DND-41 (cell line): ENCODE measurements at regions not wholly inside any gene's neighbourhood (a gene's known extent, or its start where the extent isn't known, plus 50 kb on each side); places are given as distances from the start of the nearest gene placed in this dataset.

ENCODE experiments used
- ATAC-seq: fragments of 200-7000 bp; cut with Tn5 transposase; 3 replicates; pipeline ENCODE4 v1.9.1; 2021; ENCODE audit warnings: low read depth; ENCODE audit not compliant: insufficient read depth
- DNase-seq: peaks from one replicate; pipeline ENCODE4 v3.0.0-alpha.2; 2020
- H2AFZ ChIP-seq: 2 replicates; pipeline ENCODE4 v1.6.0; 2012; ENCODE audit warnings: low read depth, low read length
- H3K27ac ChIP-seq: 2 replicates; pipeline ENCODE4 v1.5.1; 2012; ENCODE audit warnings: low read length, inconsistent platforms
- H3K27me3 ChIP-seq: fragments of 200-600 bp; sonication (generic); 2 replicates; pipeline ENCODE4 v1.6.0; 2012; ENCODE audit warnings: low read length, mild to moderate bottlenecking, inconsistent platforms; ENCODE audit not compliant: insufficient read depth, poor library complexity
- H3K36me3 ChIP-seq: 2 replicates; pipeline ENCODE4 v1.5.1; 2012; ENCODE audit warnings: low read length, inconsistent platforms; ENCODE audit not compliant: insufficient read depth
- H3K4me1 ChIP-seq: 2 replicates; pipeline ENCODE4 v1.5.1; 2012; ENCODE audit warnings: mild to moderate bottlenecking, low read length; ENCODE audit not compliant: insufficient read depth
- H3K4me2 ChIP-seq: 2 replicates; pipeline ENCODE4 v1.6.0; 2012; ENCODE audit warnings: mild to moderate bottlenecking, moderate library complexity, low read length, inconsistent platforms; ENCODE audit not compliant: insufficient read depth
- H3K4me3 ChIP-seq, 2 experiments: fragments of 200-600 bp in 1 of 2; shearing (Covaris generic) in 1 of 2; 2 replicates each; pipeline ENCODE4 v1.5.1; 2012 to 2016; ENCODE audit warnings: inconsistent platforms in 2 of 2, low read length in 2 of 2, mild to moderate bottlenecking in 2 of 2, low read depth in 1 of 2, moderate library complexity in 1 of 2
- H3K79me2 ChIP-seq: 2 replicates; pipeline ENCODE4 v1.6.0; 2012; ENCODE audit warnings: low read length, inconsistent platforms; ENCODE audit not compliant: insufficient read depth
- H3K9ac ChIP-seq: 2 replicates; pipeline ENCODE4 v1.6.0; 2012; ENCODE audit warnings: low read depth, mild to moderate bottlenecking, inconsistent platforms, low read length, moderate library complexity
- H3K9me3 ChIP-seq: 2 replicates; pipeline ENCODE4 v1.5.1; 2012; ENCODE audit warnings: low read length, moderate library complexity, mild to moderate bottlenecking, inconsistent platforms; ENCODE audit not compliant: insufficient read depth, severe bottlenecking
- H4K20me1 ChIP-seq: 2 replicates; pipeline ENCODE4 v1.6.0; 2012; ENCODE audit warnings: low read length; ENCODE audit not compliant: insufficient read depth
- CTCF ChIP-seq: IDR thresholded peaks from 2 replicates; pipeline ENCODE4 v1.5.1; 2012; ENCODE audit warnings: borderline replicate concordance, low read length, moderate library complexity, mild to moderate bottlenecking; ENCODE audit not compliant: poor library complexity, severe bottlenecking; ENCODE audit errors: extremely low read depth
- EZH2 ChIP-seq: IDR thresholded peaks from 3 replicates; pipeline ENCODE4 v1.6.1; 2012; ENCODE audit warnings: borderline replicate concordance, low read depth, mild to moderate bottlenecking, moderate library complexity, low read length, inconsistent platforms; ENCODE audit not compliant: severe bottlenecking

DNA sequence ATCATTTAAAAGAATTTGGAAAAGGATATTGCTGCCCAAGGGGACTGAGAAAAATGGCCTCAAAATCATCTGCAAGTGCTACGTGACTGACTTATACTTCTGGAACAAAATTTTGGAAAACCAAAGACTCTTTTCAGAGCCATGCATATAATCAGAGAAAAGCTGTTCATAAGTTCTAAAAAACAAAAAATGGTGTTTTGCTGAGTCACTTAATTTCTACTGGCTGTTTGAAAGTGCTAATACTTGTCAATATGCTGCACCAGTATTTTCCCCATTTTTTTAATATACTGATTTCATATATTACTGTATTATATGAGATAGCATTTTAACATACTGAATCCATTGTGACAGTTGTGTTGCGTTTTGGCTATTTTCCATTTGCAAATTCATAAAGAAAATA lies 61.5 kb upstream of the ZMAT1 start:
- DNase-seq (no peak), ATAC-seq (no peak)
- Histone ChIP-seq H3K79me2 (no peaks in the 10 kb centered on the region), H3K4me2 (no peak overlapping the region), H3K27ac (no peak overlapping the region), H3K4me3 (no peak overlapping the region), H3K27me3 (no peaks in the 10 kb centered on the region), H3K4me1 (no peaks in the 10 kb centered on the region), H3K9ac (no peak overlapping the region), H3K36me3 (no peaks in the 10 kb centered on the region), H2AFZ (no peak overlapping the region), H4K20me1 (no peaks in the 10 kb centered on the region), H3K9me3 (no peaks in the 10 kb centered on the region)
- TF ChIP-seq EZH2 (no peak), CTCF (no peak)

DNA sequence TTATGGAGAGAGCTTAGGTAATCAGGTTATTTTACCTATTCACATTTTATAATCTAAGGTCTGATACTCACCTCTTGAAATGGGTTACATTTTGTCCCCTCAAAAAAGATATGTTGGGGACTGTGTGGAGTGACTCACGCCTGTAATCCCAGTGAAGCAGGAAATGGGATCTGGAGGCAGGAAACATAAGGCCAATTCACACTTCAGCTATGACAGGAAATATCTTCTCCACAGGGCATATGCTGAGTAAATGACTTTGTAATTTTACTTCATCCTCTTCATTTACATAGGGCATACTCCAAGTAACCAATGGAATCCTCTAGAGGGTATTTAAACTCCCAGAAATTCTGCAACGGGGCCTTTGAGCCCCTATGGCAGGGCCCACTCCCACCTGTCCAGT lies 54.8 kb upstream of the ZMAT1 start:
- TF ChIP-seq EZH2 (no peak), CTCF (no peak)
- Histone ChIP-seq H3K36me3 (no peaks in the 10 kb centered on the region), H2AFZ (no peak overlapping the region), H4K20me1 (no peaks in the 10 kb centered on the region), H3K79me2 (no peaks in the 10 kb centered on the region), H3K27ac (no peak overlapping the region), H3K4me1 (no peaks in the 10 kb centered on the region), H3K4me3 (no peak overlapping the region), H3K4me2 (no peak overlapping the region), H3K27me3 (no peaks in the 10 kb centered on the region), H3K9ac (no peak overlapping the region), H3K9me3 (no peaks in the 10 kb centered on the region)
- no peak for DNase-seq
- no peak for ATAC-seq
